ENCODE measurements at regions not wholly inside any gene's neighbourhood (a gene's known extent, or its start where the extent isn't known, plus 50 kb on each side); places are given as distances from the start of the nearest gene placed in this dataset.

DNA sequence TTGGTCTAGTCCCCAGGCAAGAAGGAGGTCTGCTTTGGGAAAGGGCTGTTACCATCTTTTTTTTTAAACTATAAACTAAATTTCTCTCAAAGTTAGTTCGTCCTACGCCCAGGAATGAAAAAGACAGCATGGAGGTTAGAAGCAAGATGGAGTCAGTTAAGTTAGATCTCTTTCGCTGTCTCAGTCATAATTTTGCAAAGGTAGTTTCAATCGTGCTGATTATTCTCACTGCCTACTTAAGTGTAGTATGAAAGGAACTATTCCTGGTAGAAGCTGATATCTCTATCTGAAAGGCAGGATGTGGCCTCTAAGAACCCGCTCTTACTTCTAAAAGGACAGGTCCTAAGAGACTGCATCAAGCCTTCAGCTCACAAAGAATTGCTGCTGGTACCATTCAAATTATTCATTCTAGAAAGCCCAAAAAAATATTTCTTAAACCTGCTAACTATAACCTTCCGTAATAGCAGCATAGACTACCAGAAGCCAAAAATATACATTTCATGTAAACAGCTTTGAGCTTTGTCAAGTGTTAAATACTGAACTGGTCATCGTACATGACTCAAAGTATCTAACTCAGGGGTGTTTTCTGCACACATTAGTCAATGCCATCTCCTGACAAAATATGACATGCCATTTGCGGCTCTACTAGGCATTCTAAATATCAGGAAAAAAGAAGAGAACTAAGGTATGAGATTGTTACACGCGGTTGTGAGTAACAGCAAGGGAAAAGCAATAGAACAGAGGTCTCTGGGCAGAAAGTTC, 96.0 kb upstream of the CCDC80 start:
- 70 to 76% methylated on average over 10 of the region's 10 CpGs for WGBS, 2 donors
- Histone ChIP-seq H3K4me1 (no peaks in the 10 kb centered on the region), H3K27ac (no peak overlapping the region), H3K4me3 (no peak overlapping the region), H3K27me3 (no peaks in the 10 kb centered on the region), H3K9me3 (no peaks in the 10 kb centered on the region), H3K36me3 (no peaks in the 10 kb centered on the region)
- intact Hi-C loops (cut with DNase I): loop anchor here in 1 of 3 donors (5.0 kb wide), 1 partner anchor 240 kb away; the partner anchor contains the start of gene CD200R1
- TF ChIP-seq, protein P1, sequence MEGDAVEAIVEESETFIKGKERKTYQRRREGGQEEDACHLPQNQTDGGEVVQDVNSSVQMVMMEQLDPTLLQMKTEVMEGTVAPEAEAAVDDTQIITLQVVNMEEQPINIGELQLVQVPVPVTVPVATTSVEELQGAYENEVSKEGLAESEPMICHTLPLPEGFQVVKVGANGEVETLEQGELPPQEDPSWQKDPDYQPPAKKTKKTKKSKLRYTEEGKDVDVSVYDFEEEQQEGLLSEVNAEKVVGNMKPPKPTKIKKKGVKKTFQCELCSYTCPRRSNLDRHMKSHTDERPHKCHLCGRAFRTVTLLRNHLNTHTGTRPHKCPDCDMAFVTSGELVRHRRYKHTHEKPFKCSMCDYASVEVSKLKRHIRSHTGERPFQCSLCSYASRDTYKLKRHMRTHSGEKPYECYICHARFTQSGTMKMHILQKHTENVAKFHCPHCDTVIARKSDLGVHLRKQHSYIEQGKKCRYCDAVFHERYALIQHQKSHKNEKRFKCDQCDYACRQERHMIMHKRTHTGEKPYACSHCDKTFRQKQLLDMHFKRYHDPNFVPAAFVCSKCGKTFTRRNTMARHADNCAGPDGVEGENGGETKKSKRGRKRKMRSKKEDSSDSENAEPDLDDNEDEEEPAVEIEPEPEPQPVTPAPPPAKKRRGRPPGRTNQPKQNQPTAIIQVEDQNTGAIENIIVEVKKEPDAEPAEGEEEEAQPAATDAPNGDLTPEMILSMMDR (IDR thresholded peaks at IDR 0.05): no peak
- no peak for ATAC-seq
- no peak for FAIRE-seq
- no peak for DNase-seq

- H3K4me1 ChIP-seq: no peaks in the 10 kb centered on the region
- ATAC-seq (no peak), DNase-seq (no peak), FAIRE-seq (no peak)
- no peaks in the 10 kb centered on the region for H3K36me3 ChIP-seq
- no peaks in the 10 kb centered on the region for H3K9me3 ChIP-seq
- H3K27ac ChIP-seq: no peak overlapping the region
- H3K4me3 ChIP-seq: no peak overlapping the region
- WGBS, 2 donors: 55 to 62% methylated on average over 5 of the region's 5 CpGs
- intact Hi-C loops (cut with DNase I): loop anchor here in 1 of 3 donors (5.0 kb wide), 1 partner anchor 241 kb away; the partner anchor contains the start of gene CD200R1
- TF ChIP-seq, protein P1 (IDR thresholded peaks at IDR 0.05): no peak
- no peaks in the 10 kb centered on the region for H3K27me3 ChIP-seq
Observed at GRCh38 chr3:112736386-112736785, 95.4 kb upstream of the CCDC80 start.

DNA sequence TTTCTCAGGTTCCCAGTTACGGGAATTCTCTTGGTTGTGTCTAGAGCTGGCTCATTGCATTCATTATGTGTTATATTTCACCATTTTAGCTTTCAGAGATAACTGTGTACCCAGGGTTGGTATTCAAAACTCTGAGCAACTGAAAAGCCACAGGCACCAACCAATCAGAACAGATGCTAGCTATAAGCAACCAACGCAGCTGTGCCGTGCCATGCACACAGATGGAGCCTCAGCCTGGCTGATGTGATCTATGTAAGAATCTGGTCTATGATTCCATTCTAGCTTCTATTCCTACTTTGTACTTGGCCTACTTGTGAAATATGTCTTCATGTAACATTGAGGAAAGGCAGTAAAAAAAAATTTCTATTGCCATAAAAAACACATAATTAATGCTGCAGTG, 95.0 kb upstream of the CCDC80 start:
- FAIRE-seq (no peak), ATAC-seq (no peak), DNase-seq (no peak)
- Histone ChIP-seq H3K4me3 (no peak overlapping the region), H3K27ac (no peak overlapping the region), H3K4me1 (no peaks in the 10 kb centered on the region), H3K27me3 (no peaks in the 10 kb centered on the region), H3K9me3 (no peaks in the 10 kb centered on the region), H3K36me3 (no peaks in the 10 kb centered on the region)
- intact Hi-C loops (cut with DNase I): loop anchor here in 1 of 3 donors (5.0 kb wide), 1 partner anchor 241 kb away; the partner anchor contains the start of gene CD200R1
- WGBS, 2 donors: 59 to 60% methylated on average over 3 of the region's 3 CpGs
- TF ChIP-seq, protein P1 (IDR thresholded peaks at IDR 0.05): no peak

- ATAC-seq: peak in 3 of 4 donors; percentile 77 to 83 (median 82)
- intact Hi-C loops (cut with DNase I): loop anchor here in 1 of 3 donors (5.0 kb wide), 1 partner anchor 242 kb away; the partner anchor contains the start of gene CD200R1
- Histone ChIP-seq H3K4me3 (no peak overlapping the region), H3K27ac (no peak overlapping the region), H3K36me3 (no peaks in the 10 kb centered on the region), H3K9me3 (no peaks in the 10 kb centered on the region), H3K27me3 (no peaks in the 10 kb centered on the region), H3K4me1 (no peaks in the 10 kb centered on the region)
- no peak for FAIRE-seq
- TF ChIP-seq, protein P1 (IDR thresholded peaks at IDR 0.05): peak; percentile 26 to 64 (median 58)
- WGBS, 2 donors: 42 to 46% methylated on average over 12 of the region's 12 CpGs
- DNase-seq: peak in 5 of 6 donors; percentile 14 to 47 (median 24)
Observed at GRCh38 chr3:112734736-112735350, 93.9 kb upstream of the CCDC80 start.
